GM23338 (cell line): ENCODE measurements at regions not wholly inside any gene's neighbourhood (a gene's known extent, or its start where the extent isn't known, plus 50 kb on each side); places are given as distances from the start of the nearest gene placed in this dataset.

ENCODE experiments used
- ATAC-seq: fragments of 200-7000 bp; cut with Tn5 transposase; 3 replicates; pipeline ENCODE4 v1.9.1; 2020
- DNase-seq: peaks from one replicate; pipeline ENCODE4 v3.0.0-alpha.2; 2015; ENCODE audit warnings: low spot score
- H2AFZ ChIP-seq: fragments of 200-600 bp; sonication (generic); 2 replicates; pipeline ENCODE4 v1.8.0; 2016; ENCODE audit warnings: antibody characterized with exemption, mild to moderate bottlenecking, moderate library complexity
- H3F3A ChIP-seq: fragments of 200-600 bp; sonication (generic); replicated peaks from 2 replicates; pipeline ENCODE4 v1.8.0; 2017; ENCODE audit warnings: antibody characterized with exemption, mixed run types, low read depth
- H3K27ac ChIP-seq: fragments of 200-600 bp; sonication (generic); 2 replicates; pipeline ENCODE4 v1.6.1; 2016; ENCODE audit warnings: low read depth
- H3K27me3 ChIP-seq: fragments of 200-600 bp; sonication (generic); 2 replicates; pipeline ENCODE4 v1.8.0; 2016; ENCODE audit warnings: mild to moderate bottlenecking, mixed run types, moderate library complexity; ENCODE audit not compliant: insufficient read depth
- H3K36me3 ChIP-seq: fragments of 200-600 bp; sonication (generic); 2 replicates; pipeline ENCODE4 v1.8.0; 2016; ENCODE audit warnings: mild to moderate bottlenecking; ENCODE audit not compliant: insufficient read depth
- H3K4me1 ChIP-seq: fragments of 200-600 bp; sonication (generic); 2 replicates; pipeline ENCODE4 v1.8.0; 2016; ENCODE audit warnings: mild to moderate bottlenecking, moderate library complexity; ENCODE audit not compliant: insufficient read depth
- H3K4me2 ChIP-seq: fragments of 200-600 bp; sonication (generic); 2 replicates; pipeline ENCODE4 v1.7.1; 2017; ENCODE audit warnings: mixed run types
- H3K4me3 ChIP-seq: fragments of 200-600 bp; sonication (generic); 2 replicates; pipeline ENCODE4 v1.6.1; 2016; ENCODE audit warnings: mixed run types
- H3K79me2 ChIP-seq: fragments of 200-600 bp; sonication (generic); replicated peaks from 2 replicates; pipeline ENCODE4 v1.8.0; 2017; ENCODE audit warnings: mild to moderate bottlenecking; ENCODE audit not compliant: insufficient read depth
- H3K9me2 ChIP-seq: fragments of 200-600 bp; sonication (generic); 2 replicates; pipeline ENCODE4 v1.8.0; 2017; ENCODE audit not compliant: insufficient read depth
- H4K20me1 ChIP-seq: fragments of 200-600 bp; sonication (generic); replicated peaks from 2 replicates; pipeline ENCODE4 v1.8.0; 2017; ENCODE audit warnings: mild to moderate bottlenecking; ENCODE audit not compliant: insufficient read depth
- H3K27ac Mint-ChIP-seq: 2 replicates; pipeline ENCODE4 v1.8.0; 2020; ENCODE audit warnings: inconsistent platforms, mild to moderate bottlenecking, moderate library complexity, mixed read lengths
- H3K27me3 Mint-ChIP-seq: 3 replicates; pipeline ENCODE4 v1.8.0; 2022; ENCODE audit warnings: low read depth, mild to moderate bottlenecking, moderate library complexity, mixed read lengths, inconsistent platforms; ENCODE audit not compliant: insufficient read depth, poor library complexity
- H3K36me3 Mint-ChIP-seq: 3 replicates; pipeline ENCODE4 v1.8.0; 2021; ENCODE audit warnings: low read depth, mild to moderate bottlenecking, inconsistent platforms, moderate library complexity, mixed read lengths
- H3K4me1 Mint-ChIP-seq: 3 replicates; pipeline ENCODE4 v1.8.0; 2020; ENCODE audit warnings: mild to moderate bottlenecking, inconsistent platforms, mixed read lengths
- H3K4me3 Mint-ChIP-seq: 3 replicates; pipeline ENCODE4 v1.8.0; 2021; ENCODE audit warnings: moderate library complexity, mild to moderate bottlenecking, inconsistent platforms, mixed read lengths
- H3K9me3 Mint-ChIP-seq: 3 replicates; pipeline ENCODE4 v1.8.0; 2020; ENCODE audit warnings: moderate library complexity, mild to moderate bottlenecking, inconsistent platforms, mixed read lengths
- CREB1 ChIP-seq: fragments of 250-450 bp; sonication (Bioruptor Pico); IDR thresholded peaks from 2 replicates; pipeline ENCODE4 v1.5.0; 2020; ENCODE audit warnings: low read depth, mild to moderate bottlenecking, moderate library complexity
- EZH2 ChIP-seq: fragments of 200-600 bp; sonication (generic); IDR thresholded peaks from one replicate; pipeline ENCODE4 v1.8.0; 2017; ENCODE audit warnings: antibody characterized with exemption, mild to moderate bottlenecking, low read depth; ENCODE audit not compliant: unreplicated experiment
- EZH2phosphoT487 ChIP-seq: fragments of 200-600 bp; sonication (generic); IDR thresholded peaks from one replicate; pipeline ENCODE4 v1.8.1; 2018; ENCODE audit warnings: antibody characterized with exemption; ENCODE audit not compliant: unreplicated experiment
- JUNB ChIP-seq: IDR thresholded peaks from one replicate; pipeline ENCODE4 v1.6.1; 2016; ENCODE audit warnings: antibody characterized with exemption; ENCODE audit not compliant: unreplicated experiment
- POLR2AphosphoS5 ChIP-seq: IDR thresholded peaks from 2 replicates; pipeline ENCODE4 v1.6.1; 2016; ENCODE audit warnings: antibody characterized with exemption, low read depth
- STAT1 ChIP-seq: IDR thresholded peaks from one replicate; pipeline ENCODE4 v1.6.1; 2016; ENCODE audit warnings: antibody characterized with exemption; ENCODE audit not compliant: unreplicated experiment
- TF ChIP-seq, protein P1 (sequence below): IDR thresholded peaks from one replicate; pipeline ENCODE4 v1.6.1; 2018; ENCODE audit warnings: antibody characterized with exemption; ENCODE audit not compliant: unreplicated experiment
- TF ChIP-seq, protein P2 (sequence below): fragments of 250-450 bp; sonication (Bioruptor Pico); IDR thresholded peaks from 2 replicates; pipeline ENCODE4 v1.5.0; 2020; ENCODE audit warnings: mild to moderate bottlenecking, moderate library complexity
- TF ChIP-seq, protein P3 (sequence below), 2 experiments: fragments of 200-600 bp in 1 of 2; sonication (generic) in 1 of 2; conservative IDR thresholded peaks; 2 replicates each; pipeline versions ENCODE4 v1.5.1 to v1.6.1; 2016 to 2017; ENCODE audit warnings: antibody characterized with exemption in 2 of 2, low read depth in 2 of 2, mild to moderate bottlenecking in 2 of 2, moderate library complexity in 1 of 2
- TF ChIP-seq, protein P4 (sequence below): IDR thresholded peaks from 2 replicates; pipeline ENCODE4 v1.6.1; 2016; ENCODE audit warnings: antibody characterized with exemption

DNA sequence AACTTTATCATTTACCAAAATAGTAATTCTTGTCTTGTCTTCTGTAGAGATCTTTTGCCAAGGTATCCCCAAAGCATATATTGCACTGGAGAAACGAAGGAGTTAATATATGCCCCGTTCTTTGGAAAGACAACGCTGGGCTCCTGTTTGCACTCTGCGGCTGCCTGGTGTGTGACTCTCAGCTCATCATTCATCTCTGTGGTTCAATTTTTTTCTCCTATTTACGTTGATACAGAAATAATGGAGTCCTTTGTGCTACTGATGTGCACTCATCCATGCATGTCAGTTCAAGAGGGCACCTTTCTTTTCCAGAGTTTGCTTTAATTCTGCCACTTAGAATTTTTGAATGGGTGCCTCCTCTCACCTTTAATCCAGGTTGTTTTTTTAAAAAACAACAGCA, 655.5 kb downstream of the DCDC2C start:
- Histone ChIP-seq H3K4me3 (no peak overlapping the region), H3K79me2 (no peaks in the 10 kb centered on the region), H3F3A (no peaks in the 10 kb centered on the region), H3K27me3 (no peaks in the 10 kb centered on the region), H3K9me2 (peaks cover 2% of the 10 kb centered on the region; the same call in 1 of the 2 replicates), H4K20me1 (no peaks in the 10 kb centered on the region), H3K36me3 (no peaks in the 10 kb centered on the region), H3K4me2 (no peak overlapping the region), H2AFZ (no peak overlapping the region), H3K4me1 (no peaks in the 10 kb centered on the region), H3K27ac (no peak overlapping the region)
- H3K4me3 Mint-ChIP-seq: no peak overlapping the region
- no peak for ATAC-seq
- TF ChIP-seq EZH2: no peak
- TF ChIP-seq JUNB: no peak
- TF ChIP-seq STAT1: no peak
- TF ChIP-seq, protein P1, sequence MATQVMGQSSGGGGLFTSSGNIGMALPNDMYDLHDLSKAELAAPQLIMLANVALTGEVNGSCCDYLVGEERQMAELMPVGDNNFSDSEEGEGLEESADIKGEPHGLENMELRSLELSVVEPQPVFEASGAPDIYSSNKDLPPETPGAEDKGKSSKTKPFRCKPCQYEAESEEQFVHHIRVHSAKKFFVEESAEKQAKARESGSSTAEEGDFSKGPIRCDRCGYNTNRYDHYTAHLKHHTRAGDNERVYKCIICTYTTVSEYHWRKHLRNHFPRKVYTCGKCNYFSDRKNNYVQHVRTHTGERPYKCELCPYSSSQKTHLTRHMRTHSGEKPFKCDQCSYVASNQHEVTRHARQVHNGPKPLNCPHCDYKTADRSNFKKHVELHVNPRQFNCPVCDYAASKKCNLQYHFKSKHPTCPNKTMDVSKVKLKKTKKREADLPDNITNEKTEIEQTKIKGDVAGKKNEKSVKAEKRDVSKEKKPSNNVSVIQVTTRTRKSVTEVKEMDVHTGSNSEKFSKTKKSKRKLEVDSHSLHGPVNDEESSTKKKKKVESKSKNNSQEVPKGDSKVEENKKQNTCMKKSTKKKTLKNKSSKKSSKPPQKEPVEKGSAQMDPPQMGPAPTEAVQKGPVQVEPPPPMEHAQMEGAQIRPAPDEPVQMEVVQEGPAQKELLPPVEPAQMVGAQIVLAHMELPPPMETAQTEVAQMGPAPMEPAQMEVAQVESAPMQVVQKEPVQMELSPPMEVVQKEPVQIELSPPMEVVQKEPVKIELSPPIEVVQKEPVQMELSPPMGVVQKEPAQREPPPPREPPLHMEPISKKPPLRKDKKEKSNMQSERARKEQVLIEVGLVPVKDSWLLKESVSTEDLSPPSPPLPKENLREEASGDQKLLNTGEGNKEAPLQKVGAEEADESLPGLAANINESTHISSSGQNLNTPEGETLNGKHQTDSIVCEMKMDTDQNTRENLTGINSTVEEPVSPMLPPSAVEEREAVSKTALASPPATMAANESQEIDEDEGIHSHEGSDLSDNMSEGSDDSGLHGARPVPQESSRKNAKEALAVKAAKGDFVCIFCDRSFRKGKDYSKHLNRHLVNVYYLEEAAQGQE: no peak
- TF ChIP-seq, protein P2, sequence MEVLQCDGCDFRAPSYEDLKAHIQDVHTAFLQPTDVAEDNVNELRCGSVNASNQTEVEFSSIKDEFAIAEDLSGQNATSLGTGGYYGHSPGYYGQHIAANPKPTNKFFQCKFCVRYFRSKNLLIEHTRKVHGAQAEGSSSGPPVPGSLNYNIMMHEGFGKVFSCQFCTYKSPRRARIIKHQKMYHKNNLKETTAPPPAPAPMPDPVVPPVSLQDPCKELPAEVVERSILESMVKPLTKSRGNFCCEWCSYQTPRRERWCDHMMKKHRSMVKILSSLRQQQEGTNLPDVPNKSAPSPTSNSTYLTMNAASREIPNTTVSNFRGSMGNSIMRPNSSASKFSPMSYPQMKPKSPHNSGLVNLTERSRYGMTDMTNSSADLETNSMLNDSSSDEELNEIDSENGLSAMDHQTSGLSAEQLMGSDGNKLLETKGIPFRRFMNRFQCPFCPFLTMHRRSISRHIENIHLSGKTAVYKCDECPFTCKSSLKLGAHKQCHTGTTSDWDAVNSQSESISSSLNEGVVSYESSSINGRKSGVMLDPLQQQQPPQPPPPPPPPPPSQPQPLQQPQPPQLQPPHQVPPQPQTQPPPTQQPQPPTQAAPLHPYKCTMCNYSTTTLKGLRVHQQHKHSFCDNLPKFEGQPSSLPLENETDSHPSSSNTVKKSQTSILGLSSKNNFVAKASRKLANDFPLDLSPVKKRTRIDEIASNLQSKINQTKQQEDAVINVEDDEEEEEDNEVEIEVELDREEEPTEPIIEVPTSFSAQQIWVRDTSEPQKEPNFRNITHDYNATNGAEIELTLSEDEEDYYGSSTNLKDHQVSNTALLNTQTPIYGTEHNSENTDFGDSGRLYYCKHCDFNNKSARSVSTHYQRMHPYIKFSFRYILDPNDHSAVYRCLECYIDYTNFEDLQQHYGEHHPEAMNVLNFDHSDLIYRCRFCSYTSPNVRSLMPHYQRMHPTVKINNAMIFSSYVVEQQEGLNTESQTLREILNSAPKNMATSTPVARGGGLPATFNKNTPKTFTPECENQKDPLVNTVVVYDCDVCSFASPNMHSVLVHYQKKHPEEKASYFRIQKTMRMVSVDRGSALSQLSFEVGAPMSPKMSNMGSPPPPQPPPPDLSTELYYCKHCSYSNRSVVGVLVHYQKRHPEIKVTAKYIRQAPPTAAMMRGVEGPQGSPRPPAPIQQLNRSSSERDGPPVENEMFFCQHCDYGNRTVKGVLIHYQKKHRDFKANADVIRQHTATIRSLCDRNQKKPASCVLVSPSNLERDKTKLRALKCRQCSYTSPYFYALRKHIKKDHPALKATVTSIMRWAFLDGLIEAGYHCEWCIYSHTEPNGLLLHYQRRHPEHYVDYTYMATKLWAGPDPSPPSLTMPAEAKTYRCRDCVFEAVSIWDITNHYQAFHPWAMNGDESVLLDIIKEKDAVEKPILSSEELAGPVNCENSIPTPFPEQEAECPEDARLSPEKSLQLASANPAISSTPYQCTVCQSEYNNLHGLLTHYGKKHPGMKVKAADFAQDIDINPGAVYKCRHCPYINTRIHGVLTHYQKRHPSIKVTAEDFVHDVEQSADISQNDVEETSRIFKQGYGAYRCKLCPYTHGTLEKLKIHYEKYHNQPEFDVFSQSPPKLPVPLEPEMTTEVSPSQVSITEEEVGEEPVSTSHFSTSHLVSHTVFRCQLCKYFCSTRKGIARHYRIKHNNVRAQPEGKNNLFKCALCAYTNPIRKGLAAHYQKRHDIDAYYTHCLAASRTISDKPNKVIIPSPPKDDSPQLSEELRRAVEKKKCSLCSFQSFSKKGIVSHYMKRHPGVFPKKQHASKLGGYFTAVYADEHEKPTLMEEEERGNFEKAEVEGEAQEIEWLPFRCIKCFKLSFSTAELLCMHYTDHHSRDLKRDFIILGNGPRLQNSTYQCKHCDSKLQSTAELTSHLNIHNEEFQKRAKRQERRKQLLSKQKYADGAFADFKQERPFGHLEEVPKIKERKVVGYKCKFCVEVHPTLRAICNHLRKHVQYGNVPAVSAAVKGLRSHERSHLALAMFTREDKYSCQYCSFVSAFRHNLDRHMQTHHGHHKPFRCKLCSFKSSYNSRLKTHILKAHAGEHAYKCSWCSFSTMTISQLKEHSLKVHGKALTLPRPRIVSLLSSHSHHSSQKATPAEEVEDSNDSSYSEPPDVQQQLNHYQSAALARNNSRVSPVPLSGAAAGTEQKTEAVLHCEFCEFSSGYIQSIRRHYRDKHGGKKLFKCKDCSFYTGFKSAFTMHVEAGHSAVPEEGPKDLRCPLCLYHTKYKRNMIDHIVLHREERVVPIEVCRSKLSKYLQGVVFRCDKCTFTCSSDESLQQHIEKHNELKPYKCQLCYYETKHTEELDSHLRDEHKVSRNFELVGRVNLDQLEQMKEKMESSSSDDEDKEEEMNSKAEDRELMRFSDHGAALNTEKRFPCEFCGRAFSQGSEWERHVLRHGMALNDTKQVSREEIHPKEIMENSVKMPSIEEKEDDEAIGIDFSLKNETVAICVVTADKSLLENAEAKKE (CRISPR knock-in tag): no peak
- no peak for TF ChIP-seq POLR2AphosphoS5
- TF ChIP-seq EZH2phosphoT487: no peak
- TF ChIP-seq, protein P3, sequence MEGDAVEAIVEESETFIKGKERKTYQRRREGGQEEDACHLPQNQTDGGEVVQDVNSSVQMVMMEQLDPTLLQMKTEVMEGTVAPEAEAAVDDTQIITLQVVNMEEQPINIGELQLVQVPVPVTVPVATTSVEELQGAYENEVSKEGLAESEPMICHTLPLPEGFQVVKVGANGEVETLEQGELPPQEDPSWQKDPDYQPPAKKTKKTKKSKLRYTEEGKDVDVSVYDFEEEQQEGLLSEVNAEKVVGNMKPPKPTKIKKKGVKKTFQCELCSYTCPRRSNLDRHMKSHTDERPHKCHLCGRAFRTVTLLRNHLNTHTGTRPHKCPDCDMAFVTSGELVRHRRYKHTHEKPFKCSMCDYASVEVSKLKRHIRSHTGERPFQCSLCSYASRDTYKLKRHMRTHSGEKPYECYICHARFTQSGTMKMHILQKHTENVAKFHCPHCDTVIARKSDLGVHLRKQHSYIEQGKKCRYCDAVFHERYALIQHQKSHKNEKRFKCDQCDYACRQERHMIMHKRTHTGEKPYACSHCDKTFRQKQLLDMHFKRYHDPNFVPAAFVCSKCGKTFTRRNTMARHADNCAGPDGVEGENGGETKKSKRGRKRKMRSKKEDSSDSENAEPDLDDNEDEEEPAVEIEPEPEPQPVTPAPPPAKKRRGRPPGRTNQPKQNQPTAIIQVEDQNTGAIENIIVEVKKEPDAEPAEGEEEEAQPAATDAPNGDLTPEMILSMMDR (conservative IDR thresholded peaks at IDR 0.05; ENCODE audit: low read depth in 2 of 2): no peak
- TF ChIP-seq CREB1 (CRISPR knock-in tag): no peak
- TF ChIP-seq, protein P4, sequence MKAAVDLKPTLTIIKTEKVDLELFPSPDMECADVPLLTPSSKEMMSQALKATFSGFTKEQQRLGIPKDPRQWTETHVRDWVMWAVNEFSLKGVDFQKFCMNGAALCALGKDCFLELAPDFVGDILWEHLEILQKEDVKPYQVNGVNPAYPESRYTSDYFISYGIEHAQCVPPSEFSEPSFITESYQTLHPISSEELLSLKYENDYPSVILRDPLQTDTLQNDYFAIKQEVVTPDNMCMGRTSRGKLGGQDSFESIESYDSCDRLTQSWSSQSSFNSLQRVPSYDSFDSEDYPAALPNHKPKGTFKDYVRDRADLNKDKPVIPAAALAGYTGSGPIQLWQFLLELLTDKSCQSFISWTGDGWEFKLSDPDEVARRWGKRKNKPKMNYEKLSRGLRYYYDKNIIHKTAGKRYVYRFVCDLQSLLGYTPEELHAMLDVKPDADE: no peak
- H3K4me1 Mint-ChIP-seq: no peaks in the 10 kb centered on the region
- H3K9me3 Mint-ChIP-seq: peaks cover 63% of the 10 kb centered on the region
- H3K36me3 Mint-ChIP-seq: peaks cover 4% of the 10 kb centered on the region; the same call in 2 of the 3 replicates
- peaks cover 3% of the 10 kb centered on the region for H3K27me3 Mint-ChIP-seq
- H3K27ac Mint-ChIP-seq: no peak overlapping the region
- DNase-seq: no peak
